CD14-positive monocyte (primary cell): ENCODE measurements at regions not wholly inside any gene's neighbourhood (a gene's known extent, or its start where the extent isn't known, plus 50 kb on each side); places are given as distances from the start of the nearest gene placed in this dataset.

Experiments used
- DNase-seq, 3 donors: peaks; one replicate each; pipeline ENCODE4 v3.0.0-alpha.2; 2011 to 2022
- H2AFZ ChIP-seq: 2 replicates; pipeline ENCODE4 v1.6.0; 2012; ENCODE audit warnings: mild to moderate bottlenecking, low read depth, low read length, inconsistent platforms; ENCODE audit not compliant: insufficient read depth, poor library complexity, severe bottlenecking
- H3K27ac ChIP-seq, 2 donors: 1 replicate in 1 of 2; 2 replicates in 1 of 2; pipeline ENCODE4 v1.5.1; 2012 to 2013; ENCODE audit warnings: low read length in 2 of 2, control low read depth in 1 of 2, inconsistent platforms in 1 of 2, low read depth in 1 of 2, mild to moderate bottlenecking in 1 of 2
- H3K27me3 ChIP-seq, 2 donors: one replicate each; pipeline versions ENCODE4 v1.6.0 to v1.6.1; 2011 to 2013; ENCODE audit warnings: low read length in 2 of 2; ENCODE audit not compliant: control insufficient read depth in 2 of 2, insufficient read depth in 2 of 2
- H3K36me3 ChIP-seq, 2 donors: replicated peaks in 1 of 2; 1 replicate in 1 of 2; 2 replicates in 1 of 2; pipeline versions ENCODE4 v1.5.1 to v1.6.1; 2012 to 2013; ENCODE audit warnings: low read length in 2 of 2, control low read depth in 1 of 2, inconsistent platforms in 1 of 2, mild to moderate bottlenecking in 1 of 2; ENCODE audit not compliant: insufficient read depth in 2 of 2, control insufficient read depth in 1 of 2
- H3K4me1 ChIP-seq, 2 donors: 1 replicate in 1 of 2; 2 replicates in 1 of 2; pipeline versions ENCODE4 v1.5.1 to v1.6.1; 2012 to 2013; ENCODE audit warnings: low read length in 2 of 2, control low read depth in 1 of 2, inconsistent platforms in 1 of 2, mild to moderate bottlenecking in 1 of 2, moderate library complexity in 1 of 2; ENCODE audit not compliant: insufficient read depth in 2 of 2, control insufficient read depth in 1 of 2
- H3K4me2 ChIP-seq: replicated peaks from 2 replicates; pipeline ENCODE3; 2012; ENCODE audit warnings: low read length, moderate library complexity, mild to moderate bottlenecking; ENCODE audit not compliant: poor library complexity, severe bottlenecking; ENCODE audit errors: extremely low read depth
- H3K4me3 ChIP-seq, 3 experiments: fragments of 200-600 bp in 1 of 3; sonication (generic) in 1 of 3; replicated peaks in 1 of 3; 1 replicate in 2 of 3; 2 replicates in 1 of 3; pipeline ENCODE4 v1.5.1; 2011 to 2013; ENCODE audit warnings: low read length in 3 of 3, mild to moderate bottlenecking in 3 of 3, control low read depth in 2 of 3, low read depth in 2 of 3, inconsistent platforms in 1 of 3, moderate library complexity in 1 of 3
- H3K79me2 ChIP-seq: 2 replicates; pipeline ENCODE4 v1.6.0; 2012; ENCODE audit warnings: mild to moderate bottlenecking, control low read depth, inconsistent platforms, low read length, moderate library complexity; ENCODE audit not compliant: insufficient read depth
- H3K9ac ChIP-seq: 2 replicates; pipeline ENCODE4 v1.6.0; 2017; ENCODE audit warnings: low read length, mild to moderate bottlenecking; ENCODE audit not compliant: insufficient read depth, poor library complexity, severe bottlenecking
- H3K9me3 ChIP-seq, 2 donors: replicated peaks in 1 of 2; 1 replicate in 1 of 2; 2 replicates in 1 of 2; pipeline versions ENCODE4 v1.5.1 to v1.6.1; 2012 to 2013; ENCODE audit warnings: low read length in 2 of 2, control low read depth in 1 of 2; ENCODE audit not compliant: control insufficient read depth in 1 of 2, insufficient read depth in 1 of 2
- H4K20me1 ChIP-seq: 2 replicates; pipeline ENCODE4 v1.6.0; 2012; ENCODE audit warnings: mild to moderate bottlenecking, low read length, control low read depth, moderate library complexity; ENCODE audit not compliant: insufficient read depth
- H3K27ac Mint-ChIP-seq, 7 donors: one replicate each; pipeline ENCODE4 v1.8.0; 2020; ENCODE audit warnings: mild to moderate bottlenecking in 7 of 7, mixed read lengths in 7 of 7, moderate library complexity in 6 of 7, inconsistent platforms in 2 of 7
- H3K27me3 Mint-ChIP-seq, 3 donors: one replicate each; pipeline ENCODE4 v1.8.0; 2021 to 2022; ENCODE audit warnings: low read depth in 3 of 3, mild to moderate bottlenecking in 3 of 3, mixed read lengths in 3 of 3, moderate library complexity in 3 of 3, inconsistent platforms in 1 of 3
- H3K36me3 Mint-ChIP-seq, 2 donors: one replicate each; pipeline ENCODE4 v1.8.0; 2020; ENCODE audit warnings: mixed read lengths in 2 of 2, inconsistent platforms in 1 of 2, mild to moderate bottlenecking in 1 of 2
- H3K4me1 Mint-ChIP-seq: one replicate; pipeline ENCODE4 v1.8.0; 2020; ENCODE audit warnings: mild to moderate bottlenecking, mixed read lengths
- H3K4me3 Mint-ChIP-seq, 2 donors: one replicate each; pipeline ENCODE4 v1.8.0; 2020; ENCODE audit warnings: mild to moderate bottlenecking in 2 of 2, mixed read lengths in 2 of 2, moderate library complexity in 1 of 2
- H3K9me3 Mint-ChIP-seq, 7 donors: one replicate each; pipeline ENCODE4 v1.8.0; 2020 to 2022; ENCODE audit warnings: mixed read lengths in 7 of 7, mild to moderate bottlenecking in 6 of 7, moderate library complexity in 6 of 7, inconsistent platforms in 2 of 7
- CTCF ChIP-seq: fragments of 200-600 bp; IDR thresholded peaks from one replicate; pipeline ENCODE4 v1.8.0; 2022; ENCODE audit warnings: antibody characterized with exemption, mild to moderate bottlenecking
- WGBS: methylation state at CpG from one replicate; pipeline ENCODE4 v1.1.5; 2013; ENCODE audit warnings: missing lambda C conversion rate; ENCODE audit not compliant: insufficient coverage; 5-methylcytosine and 5-hydroxymethylcytosine counted together
- intact Hi-C, 2 donors: fragments of 100-400 bp; cut with micrococcal nuclease; formaldehyde crosslinking; loops; one replicate each; pipeline versions ENCODE4 v1.15.0 to v1.15.1; 2023

GRCh38 chr6:140401761-140402160 is 1027.3 kb upstream of the CITED2 start:
- no peak overlapping the region for H3K4me3 Mint-ChIP-seq
- no peak for TF ChIP-seq CTCF
- intact Hi-C loops: no loop called here
- no peaks in the 10 kb centered on the region for H3K4me1 Mint-ChIP-seq
- Histone ChIP-seq H3K79me2 (no peaks in the 10 kb centered on the region), H3K27ac (no peak overlapping the region), H3K9me3 (no peaks in the 10 kb centered on the region), H2AFZ (no peak overlapping the region), H3K36me3 (no peaks in the 10 kb centered on the region), H3K4me3 (no peak overlapping the region), H3K9ac (no peak overlapping the region), H3K4me2 (no peak overlapping the region), H4K20me1 (no peaks in the 10 kb centered on the region), H3K4me1 (no peaks in the 10 kb centered on the region), H3K27me3 (no peaks in the 10 kb centered on the region)
- H3K27ac Mint-ChIP-seq: no peak overlapping the region
- no peaks in the 10 kb centered on the region for H3K27me3 Mint-ChIP-seq
- no peak for DNase-seq
- WGBS: 100% methylated on average over 1 of the region's 1 CpG
- no peaks in the 10 kb centered on the region for H3K36me3 Mint-ChIP-seq
- H3K9me3 Mint-ChIP-seq: peaks cover 0 to 6% (median 3%) of the 10 kb centered on the region in 7 donors

GRCh38 chr6:140398076-140398475 is 1023.6 kb upstream of the CITED2 start:
- H3K27me3 ChIP-seq: no peaks in the 10 kb centered on the region
- no peaks in the 10 kb centered on the region for H3K27me3 Mint-ChIP-seq
- no peaks in the 10 kb centered on the region for H3K4me1 ChIP-seq
- H3K9ac ChIP-seq: no peak overlapping the region
- H3K4me3 ChIP-seq: no peak overlapping the region
- H3K4me2 ChIP-seq: no peak overlapping the region
- no peak overlapping the region for H3K27ac Mint-ChIP-seq
- DNase-seq: no peak
- H3K4me1 Mint-ChIP-seq: peaks cover 3% of the 10 kb centered on the region
- no peaks in the 10 kb centered on the region for H3K9me3 ChIP-seq
- H4K20me1 ChIP-seq: no peaks in the 10 kb centered on the region
- H3K79me2 ChIP-seq: no peaks in the 10 kb centered on the region
- no peak overlapping the region for H3K4me3 Mint-ChIP-seq
- no peak overlapping the region for H2AFZ ChIP-seq
- H3K36me3 Mint-ChIP-seq: no peaks in the 10 kb centered on the region
- no peaks in the 10 kb centered on the region for H3K9me3 Mint-ChIP-seq
- no peaks in the 10 kb centered on the region for H3K36me3 ChIP-seq
- H3K27ac ChIP-seq: no peak overlapping the region
- no peak for TF ChIP-seq CTCF
- intact Hi-C loops: no loop called here
